HepG2 (cell line): ENCODE measurements at regions not wholly inside any gene's neighbourhood (a gene's known extent, or its start where the extent isn't known, plus 50 kb on each side); places are given as distances from the start of the nearest gene placed in this dataset.

Experiments
- ASH2L ChIP-seq: fragments of 300-600, 200-600 bp; sonication (generic); IDR thresholded peaks from 2 replicates; pipeline ENCODE4 v1.7.0; 2017; ENCODE audit warnings: low read depth, mild to moderate bottlenecking, moderate library complexity, mixed read lengths, low read length; ENCODE audit not compliant: insufficient read length
- CREB3 ChIP-seq: sonication (generic); formaldehyde crosslinking; IDR thresholded peaks from 2 replicates; pipeline ENCODE4 v1.5.0; 2020; ENCODE audit warnings: missing genetic modification reagents
- DMTF1 ChIP-seq: sonication (generic); formaldehyde crosslinking; IDR thresholded peaks from 2 replicates; pipeline ENCODE4 v1.4.0; 2020; ENCODE audit warnings: mild to moderate bottlenecking, missing genetic modification reagents
- E2F1 ChIP-seq: sonication (generic); formaldehyde crosslinking; IDR thresholded peaks from 2 replicates; pipeline ENCODE4 v1.5.0; 2020; ENCODE audit warnings: missing genetic modification reagents
- GATAD1 ChIP-seq: IDR thresholded peaks from 2 replicates; pipeline ENCODE4 v1.6.1; 2016; ENCODE audit warnings: missing genetic modification reagents, missing compliant biosample characterization
- MAZ ChIP-seq, 2 experiments: sonication (generic) in 1 of 2; formaldehyde crosslinking in 1 of 2; IDR thresholded peaks; 2 replicates each; pipeline versions ENCODE4 v1.5.0 to v1.6.1; 2012 to 2020; ENCODE audit warnings: low read depth in 2 of 2, mild to moderate bottlenecking in 2 of 2, borderline replicate concordance in 1 of 2, improper control_type of control experiment in 1 of 2, low read length in 1 of 2, missing genetic modification reagents in 1 of 2, moderate library complexity in 1 of 2
- SP2 ChIP-seq: sonication (generic); formaldehyde crosslinking; IDR thresholded peaks from 2 replicates; pipeline ENCODE4 v1.5.1; 2020; ENCODE audit warnings: mild to moderate bottlenecking, missing genetic modification reagents
- TBX2 ChIP-seq: sonication (generic); formaldehyde crosslinking; IDR thresholded peaks from 2 replicates; pipeline ENCODE4 v1.5.0; 2020; ENCODE audit warnings: missing genetic modification reagents, mild to moderate bottlenecking, borderline replicate concordance
- TMF1 ChIP-seq: sonication (generic); formaldehyde crosslinking; IDR thresholded peaks from 2 replicates; pipeline ENCODE4 v1.8.1; 2022; ENCODE audit warnings: low read depth, missing genetic modification reagents
- ZBTB42 ChIP-seq: sonication (generic); formaldehyde crosslinking; IDR thresholded peaks from 2 replicates; pipeline ENCODE4 v1.5.0; 2020; ENCODE audit warnings: mild to moderate bottlenecking, missing genetic modification reagents
- ZNF331 ChIP-seq: sonication (generic); formaldehyde crosslinking; IDR thresholded peaks from 2 replicates; pipeline ENCODE4 v1.4.0; 2020; ENCODE audit warnings: missing genetic modification reagents
- ZNF431 ChIP-seq: sonication (generic); formaldehyde crosslinking; IDR thresholded peaks from 2 replicates; pipeline ENCODE4 v1.9.0; 2022; ENCODE audit warnings: missing genetic modification reagents, low read depth, mild to moderate bottlenecking, borderline replicate concordance
- ZNF569 ChIP-seq: sonication (generic); formaldehyde crosslinking; IDR thresholded peaks from 2 replicates; pipeline ENCODE4 v1.5.0; 2020; ENCODE audit warnings: mild to moderate bottlenecking, missing genetic modification reagents, moderate library complexity, borderline replicate concordance
- ZNF597 ChIP-seq: sonication (generic); formaldehyde crosslinking; IDR thresholded peaks from 2 replicates; pipeline ENCODE4 v1.5.0; 2020; ENCODE audit warnings: missing genetic modification reagents
- ZNF709 ChIP-seq: sonication (generic); formaldehyde crosslinking; IDR thresholded peaks from 2 replicates; pipeline ENCODE4 v1.5.0; 2020; ENCODE audit warnings: mild to moderate bottlenecking, missing genetic modification reagents
- ZNF776 ChIP-seq: sonication (generic); formaldehyde crosslinking; IDR thresholded peaks from 2 replicates; pipeline ENCODE4 v1.4.0; 2020; ENCODE audit warnings: mild to moderate bottlenecking, missing genetic modification reagents
- ZSCAN20 ChIP-seq: sonication (generic); formaldehyde crosslinking; IDR thresholded peaks from 2 replicates; pipeline ENCODE4 v1.4.0; 2020; ENCODE audit warnings: missing genetic modification reagents, mild to moderate bottlenecking, borderline replicate concordance
- ZXDC ChIP-seq: sonication (generic); formaldehyde crosslinking; IDR thresholded peaks from 2 replicates; pipeline ENCODE4 v1.5.0; 2020; ENCODE audit warnings: mild to moderate bottlenecking, missing genetic modification reagents

- no peak for TF ChIP-seq DMTF1 (CRISPR knock-in tag)
- no peak for TF ChIP-seq SP2 (CRISPR knock-in tag)
- TF ChIP-seq ZXDC (CRISPR knock-in tag) = peak; percentile 40; the same call in 1 of the 2 replicates
- peak; percentile 91; the same call in 1 of the 2 replicates for TF ChIP-seq ZSCAN20 (CRISPR knock-in tag)
- peak; percentile 45; the same call in 1 of the 2 replicates for TF ChIP-seq TBX2
- peak; percentile 64; the same call in 1 of the 2 replicates for TF ChIP-seq ZNF709 (CRISPR knock-in tag)
- no peak; the same call in 1 of the 2 replicates for TF ChIP-seq ZNF776
- TF ChIP-seq ZBTB42 (CRISPR knock-in tag) = 0 out of 2 replicates have a peak, but pooled peaks have one; percentile 50
- TF ChIP-seq ZNF331 (CRISPR knock-in tag) = no peak
- TF ChIP-seq ZNF431 = peak; percentile 73; the same call in 1 of the 2 replicates
- TF ChIP-seq GATAD1 (CRISPR knock-in tag) = peak; percentile 26; the same call in 1 of the 2 replicates
- TF ChIP-seq ZNF597 (CRISPR knock-in tag) = no peak
- TF ChIP-seq ASH2L = peak; percentile 50
- peak; percentile 68; the same call in 1 of the 2 replicates for TF ChIP-seq TMF1 (CRISPR knock-in tag)
- TF ChIP-seq CREB3 (CRISPR knock-in tag) = 0 out of 2 replicates have a peak, but pooled peaks have one; percentile 72
- TF ChIP-seq MAZ (IDR thresholded peaks at IDR 0.05; ENCODE audit: borderline replicate concordance, low read depth, low read length) = no peak
- TF ChIP-seq MAZ (CRISPR knock-in tag; IDR thresholded peaks at IDR 0.05; ENCODE audit: low read depth) = peak; percentile 51; the same call in 1 of the 2 replicates
- TF ChIP-seq E2F1 (CRISPR knock-in tag) = no peak; the same call in 1 of the 2 replicates
- TF ChIP-seq ZNF569 (CRISPR knock-in tag) = no peak
These were observed 418.2 kb upstream of the NAALADL2 start (continued) for GRCh38 chr3:174440741-174441587.
